NCI-H69 (cell line): ENCODE measurements at regions not wholly inside any gene's neighbourhood (a gene's known extent, or its start where the extent isn't known, plus 50 kb on each side); places are given as distances from the start of the nearest gene placed in this dataset.
"Not testable (repeated sequence)": the region's sequence is repeated elsewhere in the genome, so short reads cannot be mapped to it uniquely, and the experiment has no call there.

ENCODE experiments used
- DNase-seq: peaks from one replicate; lab custom pipeline; 2025; lab: John Stamatoyannopoulos, UW

- no peak for DNase-seq
These were observed 276.2 kb upstream of the RARB start for GRCh38 chr3:25151903-25152295.

- no peak for DNase-seq
These were observed 274.9 kb upstream of the RARB start for GRCh38 chr3:25153136-25153535.

- peak; percentile 42 for DNase-seq
These were observed 274.5 kb upstream of the RARB start for GRCh38 chr3:25153561-25153960.

GRCh38 chr3:25155652-25156471 lies 272.2 kb upstream of the RARB start:
- peak; percentile 92 for DNase-seq

- peak; percentile 21 for DNase-seq
These were observed 271.4 kb upstream of the RARB start for GRCh38 chr3:25156626-25157025.

GRCh38 chr3:25165306-25165705 lies 262.8 kb upstream of the RARB start:
- no peak for DNase-seq

GRCh38 chr3:25166016-25166415 lies 262.0 kb upstream of the RARB start:
- no peak for DNase-seq

GRCh38 chr3:25169151-25169550 lies 258.9 kb upstream of the RARB start:
- DNase-seq: no peak

- no peak for DNase-seq
These were observed 258.0 kb upstream of the RARB start for GRCh38 chr3:25170021-25170420.

GRCh38 chr3:25171118-25171807 lies 256.8 kb upstream of the RARB start:
- DNase-seq: no peak

- DNase-seq: peak; percentile 43
These were observed 256.2 kb upstream of the RARB start for GRCh38 chr3:25171897-25172296.

GRCh38 chr3:25173606-25174005 lies 254.5 kb upstream of the RARB start:
- DNase-seq: peak; percentile 63

- no peak for DNase-seq
These were observed 253.8 kb upstream of the RARB start for GRCh38 chr3:25174251-25174650.

- no peak for DNase-seq
These were observed 251.0 kb upstream of the RARB start for GRCh38 chr3:25177041-25177440.

- no peak for DNase-seq
These were observed 249.4 kb upstream of the RARB start for GRCh38 chr3:25178672-25179071.

- DNase-seq: no peak
These were observed 247.0 kb upstream of the RARB start for GRCh38 chr3:25181096-25181495.

- no peak for DNase-seq
These were observed 245.3 kb upstream of the RARB start for GRCh38 chr3:25182794-25183193.

- no peak for DNase-seq
These were observed 243.3 kb upstream of the RARB start for GRCh38 chr3:25184641-25185250.

GRCh38 chr3:25191673-25192072 lies 236.4 kb upstream of the RARB start:
- DNase-seq: no peak

- DNase-seq: not testable (repeated sequence)
These were observed 228.5 kb upstream of the RARB start for GRCh38 chr3:25199567-25199966.

- no peak for DNase-seq
These were observed 215.3 kb upstream of the RARB start for GRCh38 chr3:25212736-25213135.

- DNase-seq: no peak
These were observed 214.0 kb upstream of the RARB start for GRCh38 chr3:25214034-25214433.

GRCh38 chr3:25218362-25218761 lies 209.7 kb upstream of the RARB start:
- no peak for DNase-seq
